Inflammatory macrophage treated with lipopolysaccharide for 4 hours (primary cell): ENCODE measurements at regions not wholly inside any gene's neighbourhood (a gene's known extent, or its start where the extent isn't known, plus 50 kb on each side); places are given as distances from the start of the nearest gene placed in this dataset.

Experiments used
- DNase-seq: peaks from one replicate; pipeline ENCODE4 v3.0.0-alpha.2; 2020

GRCh38 chr15:69972436-69972835, 125.3 kb downstream of the TLE3 start:
- no peak for DNase-seq

- DNase-seq = no peak
Observed at GRCh38 chr15:69973102-69973714, 124.5 kb downstream of the TLE3 start.

- no peak for DNase-seq
Observed at GRCh38 chr15:69973880-69974279, 123.8 kb downstream of the TLE3 start.

GRCh38 chr15:69974321-69974720, 123.4 kb downstream of the TLE3 start:
- DNase-seq = no peak

- DNase-seq = peak; percentile 27
Observed at GRCh38 chr15:69976366-69976994, 121.2 kb downstream of the TLE3 start.

- DNase-seq = no peak
Observed at GRCh38 chr15:69978603-69979002, 119.1 kb downstream of the TLE3 start.

GRCh38 chr15:69979262-69979661, 118.5 kb downstream of the TLE3 start:
- DNase-seq = peak; percentile 22

GRCh38 chr15:69979783-69980182, 117.9 kb downstream of the TLE3 start:
- no peak for DNase-seq

GRCh38 chr15:69980341-69981059, 117.2 kb downstream of the TLE3 start:
- DNase-seq = no peak

GRCh38 chr15:69982037-69982436, 115.7 kb downstream of the TLE3 start:
- DNase-seq = no peak

- DNase-seq = peak; percentile 21
Observed at GRCh38 chr15:69983696-69984265, 113.9 kb downstream of the TLE3 start.

- DNase-seq = no peak
Observed at GRCh38 chr15:69987492-69988489, 109.9 kb downstream of the TLE3 start.

GRCh38 chr15:69988541-69989225, 109.0 kb downstream of the TLE3 start:
- no peak for DNase-seq

GRCh38 chr15:69990566-69991421, 106.9 kb downstream of the TLE3 start:
- no peak for DNase-seq

GRCh38 chr15:69991551-69991980, 106.2 kb downstream of the TLE3 start:
- no peak for DNase-seq

GRCh38 chr15:69992348-69992747, 105.4 kb downstream of the TLE3 start:
- DNase-seq = peak; percentile 48

GRCh38 chr15:69994429-69995205, 103.1 kb downstream of the TLE3 start:
- no peak for DNase-seq

GRCh38 chr15:69996321-69997160, 101.2 kb downstream of the TLE3 start:
- no peak for DNase-seq

GRCh38 chr15:69997161-69997485, 100.6 kb downstream of the TLE3 start:
- no peak for DNase-seq
